ENCODE measurements at regions not wholly inside any gene's neighbourhood (a gene's known extent, or its start where the extent isn't known, plus 50 kb on each side); places are given as distances from the start of the nearest gene placed in this dataset.
"Not testable (repeated sequence)": the region's sequence is repeated elsewhere in the genome, so short reads cannot be mapped to it uniquely, and the experiment has no call there.

GRCh38 chr7:39825401-39825980 lies 124.6 kb upstream of the CDK13 start:
- no peak for DNase-seq (ENCODE audit: low read depth)

GRCh38 chr7:39826166-39826565 lies 123.9 kb upstream of the CDK13 start:
- no peak for DNase-seq (ENCODE audit: low read depth)

GRCh38 chr7:39827571-39827970 lies 122.5 kb upstream of the CDK13 start:
- DNase-seq (ENCODE audit: low read depth): no peak

- no peak for DNase-seq (ENCODE audit: low read depth)
These were observed 121.0 kb upstream of the CDK13 start for GRCh38 chr7:39829028-39829427.

- DNase-seq (ENCODE audit: low read depth): no peak
These were observed 117.5 kb upstream of the CDK13 start for GRCh38 chr7:39832519-39833085.

- DNase-seq (ENCODE audit: low read depth): peak; percentile 85
These were observed 116.8 kb upstream of the CDK13 start for GRCh38 chr7:39833180-39833799.

GRCh38 chr7:39833865-39834634 lies 116.0 kb upstream of the CDK13 start:
- DNase-seq (ENCODE audit: low read depth): not testable (repeated sequence)

- peak; percentile 78 for DNase-seq (ENCODE audit: low read depth)
These were observed 111.7 kb upstream of the CDK13 start for GRCh38 chr7:39838326-39838725.

GRCh38 chr7:39845006-39845405 lies 105.0 kb upstream of the CDK13 start:
- DNase-seq (ENCODE audit: low read depth): no peak

GRCh38 chr7:39847227-39847626 lies 102.8 kb upstream of the CDK13 start:
- DNase-seq (ENCODE audit: low read depth): no peak

GRCh38 chr7:39851466-39852045 lies 98.5 kb upstream of the CDK13 start:
- no peak for DNase-seq (ENCODE audit: low read depth)

GRCh38 chr7:39854616-39855324 lies 95.3 kb upstream of the CDK13 start:
- not testable (repeated sequence) for DNase-seq (ENCODE audit: low read depth)

GRCh38 chr7:39855325-39855674 lies 94.8 kb upstream of the CDK13 start:
- no peak for DNase-seq (ENCODE audit: low read depth)

GRCh38 chr7:39863675-39864322 lies 86.3 kb upstream of the CDK13 start:
- DNase-seq (ENCODE audit: low read depth): not testable (repeated sequence)

- not testable (repeated sequence) for DNase-seq (ENCODE audit: low read depth)
These were observed 80.1 kb upstream of the CDK13 start for GRCh38 chr7:39869888-39870522.

- not testable (repeated sequence) for DNase-seq (ENCODE audit: low read depth)
These were observed 78.4 kb upstream of the CDK13 start for GRCh38 chr7:39871610-39872009.

GRCh38 chr7:39880556-39880955 lies 69.5 kb upstream of the CDK13 start:
- DNase-seq (ENCODE audit: low read depth): no peak

- no peak for DNase-seq (ENCODE audit: low read depth)
These were observed 67.8 kb upstream of the CDK13 start for GRCh38 chr7:39882148-39882784.

GRCh38 chr7:39883812-39884390 lies 66.2 kb upstream of the CDK13 start:
- no peak for DNase-seq (ENCODE audit: low read depth)

Data from Daoy (cell line).